H9 (cell line): ENCODE measurements at regions not wholly inside any gene's neighbourhood (a gene's known extent, or its start where the extent isn't known, plus 50 kb on each side); places are given as distances from the start of the nearest gene placed in this dataset.

Experiments used
- DNase-seq: peaks from one replicate; pipeline ENCODE4 v3.0.0-alpha.2; 2017
- H2AFZ ChIP-seq: one replicate; pipeline ENCODE4 v1.6.1; 2013; ENCODE audit warnings: mild to moderate bottlenecking, low read length, control low read depth, moderate library complexity
- H2AK5ac ChIP-seq: 2 replicates; pipeline ENCODE4 v1.6.1; 2013; ENCODE audit warnings: low read length, control low read depth, mixed read lengths; ENCODE audit not compliant: insufficient read length
- H2BK120ac ChIP-seq: one replicate; pipeline ENCODE4 v1.6.1; 2013; ENCODE audit warnings: low read depth, mild to moderate bottlenecking, low read length, control low read depth, inconsistent platforms; ENCODE audit not compliant: poor library complexity, severe bottlenecking
- H2BK12ac ChIP-seq: 2 replicates; pipeline ENCODE4 v1.6.1; 2013; ENCODE audit warnings: low read length, control low read depth, mixed read lengths, low read depth; ENCODE audit not compliant: insufficient read length
- H2BK15ac ChIP-seq: 2 replicates; pipeline ENCODE4 v1.6.1; 2013; ENCODE audit warnings: low read depth, low read length, control low read depth
- H2BK20ac ChIP-seq: one replicate; pipeline ENCODE4 v1.6.1; 2013; ENCODE audit warnings: low read depth, mild to moderate bottlenecking, low read length, control low read depth, inconsistent platforms; ENCODE audit not compliant: poor library complexity, severe bottlenecking
- H2BK5ac ChIP-seq: 2 replicates; pipeline ENCODE4 v1.6.1; 2013; ENCODE audit warnings: low read length, control low read depth, mixed read lengths; ENCODE audit not compliant: insufficient read length
- H3K14ac ChIP-seq: 2 replicates; pipeline ENCODE4 v1.6.1; 2013; ENCODE audit warnings: low read length, control low read depth; ENCODE audit not compliant: insufficient read depth
- H3K18ac ChIP-seq: 2 replicates; pipeline ENCODE4 v1.6.1; 2013; ENCODE audit warnings: low read depth, mild to moderate bottlenecking, mixed read lengths, low read length, control low read depth; ENCODE audit not compliant: insufficient read length
- H3K23ac ChIP-seq: 2 replicates; pipeline ENCODE4 v1.6.1; 2013; ENCODE audit warnings: low read length, control low read depth, mixed read lengths, low read depth; ENCODE audit not compliant: insufficient read length
- H3K23me2 ChIP-seq: 2 replicates; pipeline ENCODE4 v1.6.1; 2013; ENCODE audit warnings: low read depth, mild to moderate bottlenecking, mixed read lengths, low read length, control low read depth; ENCODE audit not compliant: insufficient read length, poor library complexity, severe bottlenecking
- H3K27ac ChIP-seq: 2 replicates; pipeline ENCODE4 v1.5.1; 2013; ENCODE audit warnings: low read length, control low read depth, mixed read lengths, low read depth; ENCODE audit not compliant: insufficient read length
- H3K27me3 ChIP-seq: 2 replicates; pipeline ENCODE4 v1.6.1; 2013; ENCODE audit warnings: low read length, control low read depth, inconsistent platforms; ENCODE audit not compliant: insufficient read depth
- H3K4ac ChIP-seq: 2 replicates; pipeline ENCODE4 v1.6.1; 2013; ENCODE audit warnings: low read depth, mild to moderate bottlenecking, control low read depth, inconsistent platforms, low read length, moderate library complexity
- H3K4me1 ChIP-seq: 2 replicates; pipeline ENCODE4 v1.6.1; 2013; ENCODE audit warnings: low read length, control low read depth, inconsistent platforms; ENCODE audit not compliant: insufficient read depth
- H3K4me2 ChIP-seq: 2 replicates; pipeline ENCODE4 v1.6.1; 2013; ENCODE audit warnings: low read length, control low read depth, mixed read lengths; ENCODE audit not compliant: insufficient read length, insufficient read depth
- H3K56ac ChIP-seq: 2 replicates; pipeline ENCODE4 v1.6.1; 2013; ENCODE audit warnings: low read depth, mild to moderate bottlenecking, mixed read lengths, low read length, control low read depth; ENCODE audit not compliant: insufficient read length
- H3K79me1 ChIP-seq: 2 replicates; pipeline ENCODE4 v1.6.1; 2013; ENCODE audit warnings: low read depth, mild to moderate bottlenecking, moderate library complexity, low read length, control low read depth, inconsistent platforms; ENCODE audit not compliant: insufficient read depth, poor library complexity, severe bottlenecking
- H3K79me2 ChIP-seq: 2 replicates; pipeline ENCODE4 v1.6.1; 2013; ENCODE audit warnings: low read length, control low read depth, inconsistent platforms; ENCODE audit not compliant: insufficient read depth
- H3K9ac ChIP-seq: 2 replicates; pipeline ENCODE4 v1.6.1; 2013; ENCODE audit warnings: low read length, control low read depth, mixed read lengths; ENCODE audit not compliant: insufficient read length; ENCODE audit errors: extremely low read depth
- H3K9me3 ChIP-seq: one replicate; pipeline ENCODE4 v1.6.1; 2013; ENCODE audit warnings: low read depth, low read length, inconsistent platforms; ENCODE audit not compliant: control insufficient read depth
- H3T11ph ChIP-seq: one replicate; pipeline ENCODE4 v1.6.1; 2013; ENCODE audit warnings: mild to moderate bottlenecking, low read length, control low read depth, inconsistent platforms
- H4K20me1 ChIP-seq: one replicate; pipeline ENCODE4 v1.6.1; 2013; ENCODE audit not compliant: control insufficient read depth, insufficient read length, insufficient read depth
- H4K5ac ChIP-seq: 2 replicates; pipeline ENCODE4 v1.6.1; 2013; ENCODE audit warnings: low read depth, mild to moderate bottlenecking, mixed read lengths, low read length, control low read depth; ENCODE audit not compliant: insufficient read length
- H4K8ac ChIP-seq: replicated peaks from 2 replicates; pipeline ENCODE4 v1.6.1; 2013; ENCODE audit warnings: low read length, control low read depth, mixed read lengths, low read depth; ENCODE audit not compliant: insufficient read length
- H4K91ac ChIP-seq: 2 replicates; pipeline ENCODE4 v1.6.1; 2013; ENCODE audit warnings: low read depth, mild to moderate bottlenecking, moderate library complexity, mixed read lengths, low read length, control low read depth; ENCODE audit not compliant: insufficient read length
- H3K27ac Mint-ChIP-seq, 3 experiments: 2 replicates in 2 of 3; 3 replicates in 1 of 3; pipeline ENCODE4 v1.8.0; 2020 to 2021; ENCODE audit warnings: mixed read lengths in 3 of 3, mild to moderate bottlenecking in 1 of 3, moderate library complexity in 1 of 3
- H3K27me3 Mint-ChIP-seq: 2 replicates; pipeline ENCODE4 v1.8.0; 2021; ENCODE audit warnings: low read depth, mild to moderate bottlenecking, moderate library complexity, mixed read lengths
- H3K36me3 Mint-ChIP-seq, 3 experiments: 2 replicates in 2 of 3; 3 replicates in 1 of 3; pipeline ENCODE4 v1.8.0; 2020 to 2021; ENCODE audit warnings: low read depth in 3 of 3, mixed read lengths in 3 of 3; ENCODE audit not compliant: insufficient read depth in 1 of 3
- H3K4me1 Mint-ChIP-seq, 2 experiments: 2 replicates each; pipeline ENCODE4 v1.8.0; 2020; ENCODE audit warnings: mixed read lengths in 2 of 2
- H3K4me3 Mint-ChIP-seq, 2 experiments: 2 replicates in 1 of 2; 3 replicates in 1 of 2; pipeline ENCODE4 v1.8.0; 2020 to 2021; ENCODE audit warnings: mild to moderate bottlenecking in 2 of 2, mixed read lengths in 2 of 2, moderate library complexity in 1 of 2
- H3K9me3 Mint-ChIP-seq, 2 experiments: 2 replicates in 1 of 2; 3 replicates in 1 of 2; pipeline ENCODE4 v1.8.0; 2020; ENCODE audit warnings: mild to moderate bottlenecking in 2 of 2, mixed read lengths in 2 of 2, moderate library complexity in 1 of 2
- WGBS: extraction: QIAGEN DNeasy Blood & Tissue Kit; methylation state at CpG from one replicate; pipeline ENCODE4 v1.1.7; 2013; ENCODE audit warnings: missing lambda C conversion rate, low lambda C conversion rate, mixed read lengths; ENCODE audit not compliant: insufficient read length; ENCODE audit errors: extremely low coverage; 5-methylcytosine and 5-hydroxymethylcytosine counted together
- TF ChIP-seq, protein P1 (sequence below): fragments of 200-600 bp; sonication (generic); conservative IDR thresholded peaks from 3 replicates; pipeline ENCODE4 v1.8.0; 2021; ENCODE audit warnings: antibody characterized with exemption, mild to moderate bottlenecking

DNA sequence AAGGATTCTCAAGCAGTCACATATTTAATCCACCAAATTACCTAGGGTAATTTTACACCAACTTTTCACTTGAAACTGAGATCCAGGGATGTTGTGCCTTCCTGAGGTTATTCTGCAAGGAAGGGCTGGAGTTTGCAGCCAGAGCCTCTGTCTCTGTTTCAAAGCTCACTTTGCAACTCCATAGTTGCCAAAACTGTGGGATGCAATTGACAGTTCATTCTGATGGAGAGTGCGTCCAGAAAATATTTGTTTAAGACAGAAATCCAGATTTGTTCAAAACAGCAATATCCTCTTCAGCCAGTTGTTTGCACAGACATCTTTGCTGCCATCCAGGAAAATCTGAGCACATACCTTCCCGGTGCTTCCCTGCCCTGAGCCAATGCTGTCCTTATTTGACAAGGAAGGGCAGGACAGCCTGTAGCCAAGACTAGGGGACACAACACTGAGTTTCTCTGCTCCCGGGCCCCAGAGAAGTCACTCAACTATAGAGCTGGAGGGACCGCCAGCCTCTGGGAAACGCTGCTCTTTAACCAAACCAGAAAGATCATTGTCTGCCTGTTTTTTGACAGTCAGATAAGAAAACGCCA lies 297.4 kb downstream of the HIVEP2 start:
- Histone ChIP-seq H3K79me1 (no peaks in the 10 kb centered on the region), H2BK12ac (no peak overlapping the region), H4K91ac (no peak overlapping the region), H3T11ph (no peak overlapping the region), H3K4me1 (peaks cover 17% of the 10 kb centered on the region), H4K8ac (no peak overlapping the region), H3K9ac (no peak overlapping the region), H3K23me2 (no peaks in the 10 kb centered on the region), H3K27me3 (no peaks in the 10 kb centered on the region), H3K56ac (no peak overlapping the region), H3K23ac (no peak overlapping the region), H2BK15ac (no peak overlapping the region), H4K5ac (no peak overlapping the region), H3K18ac (no peak overlapping the region), H3K9me3 (no peaks in the 10 kb centered on the region), H2BK120ac (no peak overlapping the region), H3K14ac (no peak overlapping the region), H2BK20ac (no peak overlapping the region), H4K20me1 (no peaks in the 10 kb centered on the region), H3K79me2 (no peaks in the 10 kb centered on the region), H2BK5ac (no peak overlapping the region), H3K4me2 (no peak overlapping the region), H3K4ac (no peak overlapping the region), H2AFZ (no peak overlapping the region), H3K27ac (peak overlapping the region; percentile 76), H2AK5ac (no peak overlapping the region)
- Mint-ChIP-seq H3K9me3 (no peaks in the 10 kb centered on the region; a peak in 1 of 5 replicates), H3K27ac (peak overlapping the region; percentile 72 to 98 (median 93)), H3K36me3 (no peaks in the 10 kb centered on the region), H3K4me3 (peak overlapping the region in 1 of 2 experiments; percentile 1; a peak in 1 of 5 replicates), H3K4me1 (peaks cover 50 to 56% of the 10 kb centered on the region in 2 experiments), H3K27me3 (no peaks in the 10 kb centered on the region; the same call in 1 of the 2 replicates)
- no CpG with 5 or more reads among the region's 6 CpGs for WGBS
- TF ChIP-seq, protein P1, sequence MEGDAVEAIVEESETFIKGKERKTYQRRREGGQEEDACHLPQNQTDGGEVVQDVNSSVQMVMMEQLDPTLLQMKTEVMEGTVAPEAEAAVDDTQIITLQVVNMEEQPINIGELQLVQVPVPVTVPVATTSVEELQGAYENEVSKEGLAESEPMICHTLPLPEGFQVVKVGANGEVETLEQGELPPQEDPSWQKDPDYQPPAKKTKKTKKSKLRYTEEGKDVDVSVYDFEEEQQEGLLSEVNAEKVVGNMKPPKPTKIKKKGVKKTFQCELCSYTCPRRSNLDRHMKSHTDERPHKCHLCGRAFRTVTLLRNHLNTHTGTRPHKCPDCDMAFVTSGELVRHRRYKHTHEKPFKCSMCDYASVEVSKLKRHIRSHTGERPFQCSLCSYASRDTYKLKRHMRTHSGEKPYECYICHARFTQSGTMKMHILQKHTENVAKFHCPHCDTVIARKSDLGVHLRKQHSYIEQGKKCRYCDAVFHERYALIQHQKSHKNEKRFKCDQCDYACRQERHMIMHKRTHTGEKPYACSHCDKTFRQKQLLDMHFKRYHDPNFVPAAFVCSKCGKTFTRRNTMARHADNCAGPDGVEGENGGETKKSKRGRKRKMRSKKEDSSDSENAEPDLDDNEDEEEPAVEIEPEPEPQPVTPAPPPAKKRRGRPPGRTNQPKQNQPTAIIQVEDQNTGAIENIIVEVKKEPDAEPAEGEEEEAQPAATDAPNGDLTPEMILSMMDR, result no peak
- peak; percentile 54 for DNase-seq
